GM12878 (cell line): ENCODE measurements at regions not wholly inside any gene's neighbourhood (a gene's known extent, or its start where the extent isn't known, plus 50 kb on each side); places are given as distances from the start of the nearest gene placed in this dataset.

ENCODE experiments used
- ATAC-seq: fragments of 200-7000 bp; cut with Tn5 transposase; 3 replicates; pipeline ENCODE4 v1.9.1; 2020; ENCODE audit warnings: mild to moderate bottlenecking, moderate library complexity
- BruUV-seq: library from RNA; stranded (reverse); fragments of 400-500 nt; replicated peaks from 2 replicates; lab custom pipeline; 2021; lab: Mats Ljungman, UMichigan
- CTCF ChIA-PET: fragments of 300-600 bp; sonication (Branson Sonifier 250); formaldehyde crosslinking; extraction: SDS; loops from one replicate; lab custom pipeline; 2021; ENCODE audit warnings: inconsistent platforms; lab: Yijun Ruan, JAX
- POLR2A ChIA-PET: fragments of 350-600 bp; formaldehyde crosslinking; extraction: SDS; loops from one replicate; lab custom pipeline; 2021; ENCODE audit warnings: inconsistent platforms; lab: Charles Lee
- RAD21 ChIA-PET: fragments of 300-600 bp; sonication (Branson Sonifier 250); formaldehyde crosslinking; loops from one replicate; lab custom pipeline; 2023; ENCODE audit warnings: antibody characterized with exemption; ENCODE audit not compliant: unreplicated experiment; lab: Charles Lee
- SMC1A ChIA-PET: fragments of 300-600 bp; sonication (Branson Sonifier 250); formaldehyde crosslinking; loops from one replicate; lab custom pipeline; 2023; ENCODE audit not compliant: unreplicated experiment, uncharacterized antibody; lab: Charles Lee
- DNase-seq: peaks from one replicate; pipeline ENCODE4 v3.0.0-alpha.2; 2011; ENCODE audit warnings: low read depth, low spot score
- FAIRE-seq: peaks from 3 replicates; lab custom pipeline; 2011; peaks lifted over from hg19 to GRCh38; lab: Jason Lieb, UNC
- H2AFZ ChIP-seq: 2 replicates; pipeline ENCODE4 v1.6.0; 2011; ENCODE audit warnings: low read depth, low read length, control low read depth; ENCODE audit not compliant: control insufficient read depth
- H3K27ac ChIP-seq: 2 replicates; pipeline ENCODE4 v1.5.1; 2011; ENCODE audit warnings: control low read depth; ENCODE audit not compliant: control insufficient read depth, insufficient read depth
- H3K27me3 ChIP-seq, 2 experiments: replicated peaks in 1 of 2; 2 replicates each; pipeline versions ENCODE4 v1.6.0 to v1.6.1; 2011; ENCODE audit warnings: low read length in 1 of 2; ENCODE audit not compliant: control insufficient read depth in 2 of 2, insufficient read depth in 2 of 2
- H3K36me3 ChIP-seq, 2 experiments: 2 replicates each; pipeline ENCODE4 v1.5.1; 2011; ENCODE audit warnings: low read length in 1 of 2; ENCODE audit not compliant: control insufficient read depth in 2 of 2, insufficient read depth in 2 of 2
- H3K4me1 ChIP-seq: 2 replicates; pipeline ENCODE4 v1.6.1; 2011; ENCODE audit warnings: mild to moderate bottlenecking, low read length, moderate library complexity, mixed read lengths; ENCODE audit not compliant: control insufficient read depth, insufficient read depth
- H3K4me2 ChIP-seq: 2 replicates; pipeline ENCODE4 v1.6.0; 2011; ENCODE audit warnings: control low read depth; ENCODE audit not compliant: control insufficient read depth, insufficient read depth
- H3K4me3 ChIP-seq: fragments of 200-600 bp; sonication (generic); 2 replicates; pipeline ENCODE4 v1.5.1; 2016
- H3K79me2 ChIP-seq: 2 replicates; pipeline ENCODE4 v1.6.0; 2011; ENCODE audit warnings: low read length; ENCODE audit not compliant: control insufficient read depth, insufficient read depth
- H3K9ac ChIP-seq: 2 replicates; pipeline ENCODE4 v1.8.0; 2011; ENCODE audit warnings: low read length, control low read depth, mixed read lengths; ENCODE audit not compliant: control insufficient read depth, insufficient read depth
- H3K9me3 ChIP-seq: replicated peaks from 3 replicates; pipeline ENCODE4 v1.5.1; 2011; ENCODE audit warnings: mild to moderate bottlenecking, low read length; ENCODE audit not compliant: control insufficient read depth, insufficient read depth
- H4K20me1 ChIP-seq: 2 replicates; pipeline ENCODE4 v1.6.0; 2011; ENCODE audit not compliant: control insufficient read depth, insufficient read depth
- EP300 ChIP-seq, 2 experiments: fragments of 150-350 bp in 1 of 2; IDR thresholded peaks; 2 replicates each; pipeline ENCODE4 v1.6.1; 2011 to 2012; ENCODE audit warnings: low read depth in 2 of 2, low read length in 2 of 2, borderline replicate concordance in 1 of 2, improper control_type of control experiment in 1 of 2, inconsistent platforms in 1 of 2; ENCODE audit not compliant: control insufficient read depth in 1 of 2
- FOXK2 ChIP-seq: fragments of 450-650 bp; IDR thresholded peaks from 2 replicates; pipeline ENCODE4 v1.6.1; 2017; ENCODE audit warnings: mild to moderate bottlenecking, moderate library complexity
- GABPA ChIP-seq: IDR thresholded peaks from 2 replicates; pipeline ENCODE4 v1.6.1; 2014; ENCODE audit warnings: antibody characterized with exemption, low read depth, mild to moderate bottlenecking, inconsistent platforms
- HDAC2 ChIP-seq: fragments of 200-600 bp; sonication (generic); IDR thresholded peaks from 2 replicates; pipeline ENCODE4 v1.6.1; 2017
- POU2F2 ChIP-seq: IDR thresholded peaks from 3 replicates; pipeline ENCODE4 v1.6.1; 2011; ENCODE audit warnings: low read depth, mild to moderate bottlenecking, low read length, borderline replicate concordance
- SPI1 ChIP-seq: IDR thresholded peaks from 2 replicates; pipeline ENCODE4 v1.6.1; 2011; ENCODE audit warnings: low read depth, mild to moderate bottlenecking, low read length, moderate library complexity, borderline replicate concordance; ENCODE audit not compliant: insufficient read depth
- ZSCAN29 ChIP-seq: fragments of 450-650 bp; IDR thresholded peaks from 2 replicates; pipeline ENCODE4 v1.6.1; 2017; ENCODE audit warnings: mild to moderate bottlenecking, moderate library complexity
- WGBS: methylation state at CpG from one replicate; pipeline ENCODE4 v1.1.6; 2016; ENCODE audit warnings: low lambda C conversion rate; ENCODE audit not compliant: insufficient replicate concordance, insufficient coverage; ENCODE audit errors: missing lambda C conversion rate; 5-methylcytosine and 5-hydroxymethylcytosine counted together
- in situ Hi-C: fragments of 300-500 bp; cut with MboI; formaldehyde crosslinking; loops from 9 replicates; pipeline ENCODE4 v1.14.3; 2018; ENCODE audit warnings: mixed read lengths
- intact Hi-C: fragments of 100-400 bp; cut with micrococcal nuclease; formaldehyde crosslinking; loops from one replicate; pipeline ENCODE4 v1.14.2; 2022; ENCODE audit not compliant: unreplicated experiment
- TF ChIP-seq, protein P1 (sequence below): fragments of 150-350 bp; IDR thresholded peaks from 2 replicates; pipeline ENCODE4 v1.6.1; 2016; ENCODE audit warnings: low read depth, low read length
- TF ChIP-seq, protein P2 (sequence below): IDR thresholded peaks from 2 replicates; pipeline ENCODE4 v1.6.1; 2011; ENCODE audit warnings: low read depth, mild to moderate bottlenecking, low read length, moderate library complexity, borderline replicate concordance; ENCODE audit errors: extremely low read depth
- TF ChIP-seq, protein P3 (sequence below): fragments of 450-650 bp; IDR thresholded peaks from 2 replicates; pipeline ENCODE4 v1.6.1; 2017; ENCODE audit warnings: low read depth, mild to moderate bottlenecking, moderate library complexity

DNA sequence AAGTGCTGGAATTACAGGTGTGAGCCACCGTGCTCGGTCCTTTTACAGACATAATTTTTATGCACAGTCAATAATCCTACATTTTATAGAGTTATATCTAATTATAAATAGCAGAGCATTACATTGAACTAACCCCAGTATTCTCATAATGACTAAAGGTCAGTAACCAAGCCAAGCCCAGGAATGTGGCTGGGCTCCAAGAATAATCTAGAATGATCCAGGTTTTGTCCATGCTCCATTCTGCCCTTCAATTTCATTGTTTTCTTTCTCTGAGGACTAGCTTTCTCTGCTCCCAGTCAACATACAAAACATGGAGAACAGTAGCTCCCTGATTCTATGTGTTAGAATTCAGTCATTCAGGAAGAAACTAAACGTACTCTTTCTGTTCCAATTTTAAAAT is 92.1 kb upstream of the KRR1 start:
- no peaks in the 10 kb centered on the region for H3K79me2 ChIP-seq
- intact Hi-C loops, result no loop called here
- no TSS peak for BruUV-seq
- no peak overlapping the region for H3K4me3 ChIP-seq
- 25% methylated on average over 3 of the region's 3 CpGs for WGBS
- TF ChIP-seq ZSCAN29, result no peak
- no peak for TF ChIP-seq POU2F2
- TF ChIP-seq, protein P1, sequence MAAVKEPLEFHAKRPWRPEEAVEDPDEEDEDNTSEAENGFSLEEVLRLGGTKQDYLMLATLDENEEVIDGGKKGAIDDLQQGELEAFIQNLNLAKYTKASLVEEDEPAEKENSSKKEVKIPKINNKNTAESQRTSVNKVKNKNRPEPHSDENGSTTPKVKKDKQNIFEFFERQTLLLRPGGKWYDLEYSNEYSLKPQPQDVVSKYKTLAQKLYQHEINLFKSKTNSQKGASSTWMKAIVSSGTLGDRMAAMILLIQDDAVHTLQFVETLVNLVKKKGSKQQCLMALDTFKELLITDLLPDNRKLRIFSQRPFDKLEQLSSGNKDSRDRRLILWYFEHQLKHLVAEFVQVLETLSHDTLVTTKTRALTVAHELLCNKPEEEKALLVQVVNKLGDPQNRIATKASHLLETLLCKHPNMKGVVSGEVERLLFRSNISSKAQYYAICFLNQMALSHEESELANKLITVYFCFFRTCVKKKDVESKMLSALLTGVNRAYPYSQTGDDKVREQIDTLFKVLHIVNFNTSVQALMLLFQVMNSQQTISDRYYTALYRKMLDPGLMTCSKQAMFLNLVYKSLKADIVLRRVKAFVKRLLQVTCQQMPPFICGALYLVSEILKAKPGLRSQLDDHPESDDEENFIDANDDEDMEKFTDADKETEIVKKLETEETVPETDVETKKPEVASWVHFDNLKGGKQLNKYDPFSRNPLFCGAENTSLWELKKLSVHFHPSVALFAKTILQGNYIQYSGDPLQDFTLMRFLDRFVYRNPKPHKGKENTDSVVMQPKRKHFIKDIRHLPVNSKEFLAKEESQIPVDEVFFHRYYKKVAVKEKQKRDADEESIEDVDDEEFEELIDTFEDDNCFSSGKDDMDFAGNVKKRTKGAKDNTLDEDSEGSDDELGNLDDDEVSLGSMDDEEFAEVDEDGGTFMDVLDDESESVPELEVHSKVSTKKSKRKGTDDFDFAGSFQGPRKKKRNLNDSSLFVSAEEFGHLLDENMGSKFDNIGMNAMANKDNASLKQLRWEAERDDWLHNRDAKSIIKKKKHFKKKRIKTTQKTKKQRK, result no peak
- TF ChIP-seq, protein P2, sequence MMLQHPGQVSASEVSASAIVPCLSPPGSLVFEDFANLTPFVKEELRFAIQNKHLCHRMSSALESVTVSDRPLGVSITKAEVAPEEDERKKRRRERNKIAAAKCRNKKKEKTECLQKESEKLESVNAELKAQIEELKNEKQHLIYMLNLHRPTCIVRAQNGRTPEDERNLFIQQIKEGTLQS, result no peak
- no peak for TF ChIP-seq FOXK2
- TF ChIP-seq, protein P3, sequence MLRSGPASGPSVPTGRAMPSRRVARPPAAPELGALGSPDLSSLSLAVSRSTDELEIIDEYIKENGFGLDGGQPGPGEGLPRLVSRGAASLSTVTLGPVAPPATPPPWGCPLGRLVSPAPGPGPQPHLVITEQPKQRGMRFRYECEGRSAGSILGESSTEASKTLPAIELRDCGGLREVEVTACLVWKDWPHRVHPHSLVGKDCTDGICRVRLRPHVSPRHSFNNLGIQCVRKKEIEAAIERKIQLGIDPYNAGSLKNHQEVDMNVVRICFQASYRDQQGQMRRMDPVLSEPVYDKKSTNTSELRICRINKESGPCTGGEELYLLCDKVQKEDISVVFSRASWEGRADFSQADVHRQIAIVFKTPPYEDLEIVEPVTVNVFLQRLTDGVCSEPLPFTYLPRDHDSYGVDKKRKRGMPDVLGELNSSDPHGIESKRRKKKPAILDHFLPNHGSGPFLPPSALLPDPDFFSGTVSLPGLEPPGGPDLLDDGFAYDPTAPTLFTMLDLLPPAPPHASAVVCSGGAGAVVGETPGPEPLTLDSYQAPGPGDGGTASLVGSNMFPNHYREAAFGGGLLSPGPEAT, result no peak
- TF ChIP-seq GABPA, result no peak
- TF ChIP-seq SPI1, result no peak
- no peak for TF ChIP-seq HDAC2
- no peak for TF ChIP-seq EP300 (IDR thresholded peaks at IDR 0.05; ENCODE audit: borderline replicate concordance in 1 of 2, control insufficient read depth in 1 of 2, low read depth in 2 of 2, low read length in 2 of 2)
- H3K27me3 ChIP-seq, result no peaks in the 10 kb centered on the region
- H4K20me1 ChIP-seq, result no peaks in the 10 kb centered on the region; the same call in 1 of the 2 replicates
- ChIA-PET RAD21 (no interaction called here), SMC1A (interaction anchor here (2.3 kb wide), 1 partner anchor 8 kb away, joined by 9 read pairs; no protein-coding TSS in a partner anchor), POLR2A (no interaction called here), CTCF (no interaction called here)
- H3K36me3 ChIP-seq, result no peaks in the 10 kb centered on the region
- DNase-seq (no peak), FAIRE-seq (no peak), ATAC-seq (no peak)
- H3K4me2 ChIP-seq, result no peak overlapping the region
- H3K9ac ChIP-seq, result no peak overlapping the region
- H3K4me1 ChIP-seq, result no peaks in the 10 kb centered on the region
- H3K27ac ChIP-seq, result no peak overlapping the region
- H2AFZ ChIP-seq, result no peak overlapping the region
- H3K9me3 ChIP-seq, result no peaks in the 10 kb centered on the region
- in situ Hi-C loops, result no loop called here
